Keratinocyte (primary cell): ENCODE measurements at regions not wholly inside any gene's neighbourhood (a gene's known extent, or its start where the extent isn't known, plus 50 kb on each side); places are given as distances from the start of the nearest gene placed in this dataset.

Experiments used
- DNase-seq: peaks from one replicate; pipeline ENCODE4 v3.0.0-alpha.2; 2011; ENCODE audit warnings: low read depth, missing footprints, low spot score
- FAIRE-seq: peaks from 2 replicates; lab custom pipeline; 2011; peaks lifted over from hg19 to GRCh38; lab: Jason Lieb, UNC
- H2AFZ ChIP-seq: 2 replicates; pipeline ENCODE4 v1.6.0; 2012; ENCODE audit warnings: low read length, control low read depth, inconsistent platforms; ENCODE audit not compliant: control insufficient read depth
- H3K27ac ChIP-seq: 2 replicates; pipeline ENCODE4 v1.5.1; 2011; ENCODE audit warnings: low read length; ENCODE audit not compliant: control insufficient read depth, insufficient read depth
- H3K27me3 ChIP-seq: 3 replicates; pipeline ENCODE4 v1.6.0; 2011; ENCODE audit warnings: low read length; ENCODE audit not compliant: control insufficient read depth, insufficient read depth; ENCODE audit errors: extremely low read depth
- H3K36me3 ChIP-seq, 2 experiments: 2 replicates in 1 of 2; 3 replicates in 1 of 2; pipeline ENCODE4 v1.5.1; 2011; ENCODE audit warnings: low read length in 2 of 2, mild to moderate bottlenecking in 1 of 2; ENCODE audit not compliant: control insufficient read depth in 2 of 2, insufficient read depth in 2 of 2; ENCODE audit errors: extremely low read depth in 1 of 2
- H3K4me1 ChIP-seq: 3 replicates; pipeline ENCODE4 v1.5.1; 2011; ENCODE audit warnings: low read length; ENCODE audit not compliant: control insufficient read depth, insufficient read depth; ENCODE audit errors: extremely low read depth
- H3K4me2 ChIP-seq: 3 replicates; pipeline ENCODE4 v1.6.0; 2011; ENCODE audit warnings: low read depth, low read length; ENCODE audit not compliant: control insufficient read depth, insufficient read depth; ENCODE audit errors: extremely low read depth
- H3K4me3 ChIP-seq, 3 experiments: fragments of 200-600 bp in 1 of 3; sonication (generic) in 1 of 3; 2 replicates in 2 of 3; 3 replicates in 1 of 3; pipeline ENCODE4 v1.5.1; 2011 to 2016; ENCODE audit warnings: low read length in 3 of 3, mild to moderate bottlenecking in 3 of 3, control low read depth in 2 of 3, inconsistent platforms in 1 of 3, low read depth in 1 of 3, mixed read lengths in 1 of 3, mixed run types in 1 of 3, moderate library complexity in 1 of 3; ENCODE audit not compliant: control insufficient read depth in 2 of 3, insufficient read depth in 2 of 3; ENCODE audit errors: extremely low read depth in 1 of 3
- H3K79me2 ChIP-seq: 2 replicates; pipeline ENCODE4 v1.6.0; 2012; ENCODE audit warnings: low read length; ENCODE audit not compliant: control insufficient read depth, insufficient read depth
- H3K9ac ChIP-seq: 3 replicates; pipeline ENCODE4 v1.6.0; 2011; ENCODE audit warnings: low read length; ENCODE audit not compliant: control insufficient read depth, insufficient read depth; ENCODE audit errors: extremely low read depth
- H3K9me1 ChIP-seq: 3 replicates; pipeline ENCODE4 v1.6.0; 2011; ENCODE audit warnings: low read length; ENCODE audit not compliant: control insufficient read depth, insufficient read depth; ENCODE audit errors: extremely low read depth
- H3K9me3 ChIP-seq: 2 replicates; pipeline ENCODE4 v1.5.1; 2012; ENCODE audit warnings: low read depth, low read length; ENCODE audit not compliant: control insufficient read depth
- H4K20me1 ChIP-seq: 3 replicates; pipeline ENCODE4 v1.6.0; 2011; ENCODE audit warnings: low read length; ENCODE audit not compliant: control insufficient read depth, insufficient read depth; ENCODE audit errors: extremely low read depth
- CTCF ChIP-seq, 3 experiments: IDR thresholded peaks in 1 of 3; conservative IDR thresholded peaks in 1 of 3; optimal IDR thresholded peaks in 1 of 3; 2 replicates in 2 of 3; 3 replicates in 1 of 3; pipeline versions ENCODE3 to v1.5.1; 2011; ENCODE audit warnings: low read length in 3 of 3, mild to moderate bottlenecking in 3 of 3, moderate library complexity in 2 of 3, control low read depth in 1 of 3, inconsistent platforms in 1 of 3; ENCODE audit not compliant: insufficient read depth in 2 of 3; ENCODE audit errors: extremely low read depth in 1 of 3
- EZH2 ChIP-seq: IDR thresholded peaks from one replicate; pipeline ENCODE4 v1.6.1; 2012; ENCODE audit warnings: inconsistent platforms, mild to moderate bottlenecking, low read length, moderate library complexity
- dilution Hi-C: fragments of 300-500 bp; cut with MboI; formaldehyde crosslinking; loops from one replicate; pipeline ENCODE4 v1.7.0; 2020; ENCODE audit warnings: low sequenced_read_pairs; ENCODE audit not compliant: extremely low pct_ligation_motif_present

GRCh38 chr18:4839639-4840038 lies 357.4 kb downstream of the AKAIN1 start:
- TF ChIP-seq CTCF (optimal IDR thresholded peaks at IDR 0.05 in 1 of 3, IDR thresholded peaks at IDR 0.05 in 1 of 3, conservative IDR thresholded peaks at IDR 0.05 in 1 of 3; ENCODE audit: extremely low read depth in 1 of 3, insufficient read depth in 2 of 3, low read length in 3 of 3) (no peak), EZH2 (no peak)
- no peaks in the 10 kb centered on the region for H3K9me1 ChIP-seq

GRCh38 chr18:4836141-4836540 lies 360.9 kb downstream of the AKAIN1 start:
- no peak for DNase-seq
- Histone ChIP-seq H3K27ac (no peak overlapping the region), H3K36me3 (no peaks in the 10 kb centered on the region), H3K9me3 (no peaks in the 10 kb centered on the region), H3K4me2 (no peak overlapping the region), H4K20me1 (no peaks in the 10 kb centered on the region), H3K27me3 (no peaks in the 10 kb centered on the region), H2AFZ (no peak overlapping the region), H3K9me1 (no peaks in the 10 kb centered on the region), H3K4me1 (no peaks in the 10 kb centered on the region), H3K9ac (no peak overlapping the region), H3K79me2 (no peaks in the 10 kb centered on the region), H3K4me3 (no peak overlapping the region)
- TF ChIP-seq CTCF (optimal IDR thresholded peaks at IDR 0.05 in 1 of 3, IDR thresholded peaks at IDR 0.05 in 1 of 3, conservative IDR thresholded peaks at IDR 0.05 in 1 of 3; ENCODE audit: extremely low read depth in 1 of 3, insufficient read depth in 2 of 3, low read length in 3 of 3) (no peak), EZH2 (no peak)
- dilution Hi-C loops = no loop called here
- no peak for FAIRE-seq

More at GRCh38 chr18:4839639-4840038, 357.4 kb downstream of the AKAIN1 start:
- Histone ChIP-seq H3K27me3 (no peaks in the 10 kb centered on the region), H2AFZ (no peak overlapping the region), H3K9me3 (no peaks in the 10 kb centered on the region), H3K4me1 (no peaks in the 10 kb centered on the region), H3K27ac (no peak overlapping the region), H3K4me3 (no peak overlapping the region), H3K36me3 (no peaks in the 10 kb centered on the region), H4K20me1 (no peaks in the 10 kb centered on the region), H3K4me2 (no peak overlapping the region), H3K79me2 (no peaks in the 10 kb centered on the region), H3K9ac (no peak overlapping the region)
- dilution Hi-C loops = no loop called here
- DNase-seq (no peak), FAIRE-seq (no peak)
